SH-SY5Y (cell line): ENCODE measurements at regions not wholly inside any gene's neighbourhood (a gene's known extent, or its start where the extent isn't known, plus 50 kb on each side); places are given as distances from the start of the nearest gene placed in this dataset.

ENCODE experiments used
- GATA2 ChIP-seq: IDR thresholded peaks from 2 replicates; pipeline ENCODE4 v1.6.1; 2011; ENCODE audit warnings: mild to moderate bottlenecking, low read depth, low read length
- GATA3 ChIP-seq: IDR thresholded peaks from 2 replicates; pipeline ENCODE4 v1.6.1; 2011; ENCODE audit warnings: low read depth, mild to moderate bottlenecking, low read length, moderate library complexity

GRCh38 chr2:108189316-108189715 is 50.5 kb upstream of the SULT1C3 start:
- TF ChIP-seq GATA3 (no peak), GATA2 (no peak)
